NK-92 (cell line): ENCODE measurements at regions not wholly inside any gene's neighbourhood (a gene's known extent, or its start where the extent isn't known, plus 50 kb on each side); places are given as distances from the start of the nearest gene placed in this dataset.

ENCODE experiments used
- DNase-seq: peaks from one replicate; lab custom pipeline; 2025; ENCODE audit not compliant: unreplicated experiment; lab: John Stamatoyannopoulos, UW

- DNase-seq = no peak
Observed at GRCh38 chr1:238073991-238074390, 183.3 kb upstream of the ZP4 start.

GRCh38 chr1:238071061-238071460 lies 180.3 kb upstream of the ZP4 start:
- DNase-seq = no peak

- DNase-seq = no peak
Observed at GRCh38 chr1:238063454-238063853, 172.7 kb upstream of the ZP4 start.

GRCh38 chr1:238061967-238062613 lies 171.4 kb upstream of the ZP4 start:
- DNase-seq = no peak

GRCh38 chr1:238060061-238060460 lies 169.3 kb upstream of the ZP4 start:
- no peak for DNase-seq

GRCh38 chr1:238052496-238053266 lies 162.0 kb upstream of the ZP4 start:
- no peak for DNase-seq

- no peak for DNase-seq
Observed at GRCh38 chr1:238029126-238029525, 138.4 kb upstream of the ZP4 start.

GRCh38 chr1:238027366-238027765 lies 136.6 kb upstream of the ZP4 start:
- no peak for DNase-seq

- DNase-seq = no peak
Observed at GRCh38 chr1:238023137-238023536, 132.4 kb upstream of the ZP4 start.

- DNase-seq = no peak
Observed at GRCh38 chr1:238018214-238018613, 127.5 kb upstream of the ZP4 start.

- DNase-seq = no peak
Observed at GRCh38 chr1:238006779-238007178, 116.1 kb upstream of the ZP4 start.

GRCh38 chr1:238005116-238005515 lies 114.4 kb upstream of the ZP4 start:
- DNase-seq = no peak

- no peak for DNase-seq
Observed at GRCh38 chr1:238001818-238002217, 111.1 kb upstream of the ZP4 start.

- no peak for DNase-seq
Observed at GRCh38 chr1:237999426-238000052, 108.8 kb upstream of the ZP4 start.

GRCh38 chr1:237998581-237998980 lies 107.9 kb upstream of the ZP4 start:
- DNase-seq = no peak

- no peak for DNase-seq
Observed at GRCh38 chr1:237983496-237983895, 92.8 kb upstream of the ZP4 start.

GRCh38 chr1:237981223-237981622 lies 90.5 kb upstream of the ZP4 start:
- no peak for DNase-seq

- no peak for DNase-seq
Observed at GRCh38 chr1:237976331-237976730, 85.6 kb upstream of the ZP4 start.

GRCh38 chr1:237975903-237976302 lies 85.2 kb upstream of the ZP4 start:
- DNase-seq = no peak

GRCh38 chr1:237975376-237975775 lies 84.7 kb upstream of the ZP4 start:
- no peak for DNase-seq

GRCh38 chr1:237972186-237972585 lies 81.5 kb upstream of the ZP4 start:
- peak; percentile 3 for DNase-seq

GRCh38 chr1:237962985-237963384 lies 72.3 kb upstream of the ZP4 start:
- DNase-seq = no peak
